NCI-H146 (cell line): ENCODE measurements at regions not wholly inside any gene's neighbourhood (a gene's known extent, or its start where the extent isn't known, plus 50 kb on each side); places are given as distances from the start of the nearest gene placed in this dataset.
"Not testable (repeated sequence)": the region's sequence is repeated elsewhere in the genome, so short reads cannot be mapped to it uniquely, and the experiment has no call there.

Experiments used
- DNase-seq: peaks from one replicate; lab custom pipeline; 2025; lab: John Stamatoyannopoulos, UW

- DNase-seq: no peak
Measured at GRCh38 chr6:139711804-139712585, 337.5 kb upstream of the CITED2 start.

GRCh38 chr6:139710556-139710955 is 336.1 kb upstream of the CITED2 start:
- no peak for DNase-seq

GRCh38 chr6:139708337-139709199 is 334.1 kb upstream of the CITED2 start:
- no peak for DNase-seq

- DNase-seq: no peak
Measured at GRCh38 chr6:139706912-139707311, 332.5 kb upstream of the CITED2 start.

GRCh38 chr6:139705284-139705683 is 330.8 kb upstream of the CITED2 start:
- no peak for DNase-seq

- DNase-seq: no peak
Measured at GRCh38 chr6:139703780-139704179, 329.3 kb upstream of the CITED2 start.

- DNase-seq: no peak
Measured at GRCh38 chr6:139702706-139703105, 328.3 kb upstream of the CITED2 start.

GRCh38 chr6:139701695-139702094 is 327.2 kb upstream of the CITED2 start:
- DNase-seq: no peak

GRCh38 chr6:139701003-139701402 is 326.6 kb upstream of the CITED2 start:
- no peak for DNase-seq

- DNase-seq: peak; percentile 35
Measured at GRCh38 chr6:139699911-139700310, 325.5 kb upstream of the CITED2 start.

GRCh38 chr6:139699335-139699734 is 324.9 kb upstream of the CITED2 start:
- DNase-seq: no peak

- DNase-seq: no peak
Measured at GRCh38 chr6:139698526-139699176, 324.2 kb upstream of the CITED2 start.

- DNase-seq: not testable (repeated sequence)
Measured at GRCh38 chr6:139697856-139698255, 323.4 kb upstream of the CITED2 start.

GRCh38 chr6:139696991-139697390 is 322.5 kb upstream of the CITED2 start:
- not testable (repeated sequence) for DNase-seq

- peak; percentile 34 for DNase-seq
Measured at GRCh38 chr6:139695361-139695760, 320.9 kb upstream of the CITED2 start.

- DNase-seq: peak; percentile 21
Measured at GRCh38 chr6:139693735-139694134, 319.3 kb upstream of the CITED2 start.

- DNase-seq: no peak
Measured at GRCh38 chr6:139690007-139690406, 315.6 kb upstream of the CITED2 start.

- DNase-seq: no peak
Measured at GRCh38 chr6:139687055-139687454, 312.6 kb upstream of the CITED2 start.

- no peak for DNase-seq
Measured at GRCh38 chr6:139686308-139686707, 311.9 kb upstream of the CITED2 start.

- DNase-seq: no peak
Measured at GRCh38 chr6:139685009-139685408, 310.6 kb upstream of the CITED2 start.

GRCh38 chr6:139680819-139681218 is 306.4 kb upstream of the CITED2 start:
- peak; percentile 58 for DNase-seq

- DNase-seq: no peak
Measured at GRCh38 chr6:139679516-139680179, 305.2 kb upstream of the CITED2 start.
